Left renal pelvis (tissue), 4 donors: ENCODE measurements at regions not wholly inside any gene's neighbourhood (a gene's known extent, or its start where the extent isn't known, plus 50 kb on each side); places are given as distances from the start of the nearest gene placed in this dataset.

Source experiments
- DNase-seq, 4 donors: peaks; one replicate each; pipeline ENCODE4 v3.0.0-alpha.2; 2013; ENCODE audit warnings: low read depth in 4 of 4, low spot score in 3 of 4

DNA sequence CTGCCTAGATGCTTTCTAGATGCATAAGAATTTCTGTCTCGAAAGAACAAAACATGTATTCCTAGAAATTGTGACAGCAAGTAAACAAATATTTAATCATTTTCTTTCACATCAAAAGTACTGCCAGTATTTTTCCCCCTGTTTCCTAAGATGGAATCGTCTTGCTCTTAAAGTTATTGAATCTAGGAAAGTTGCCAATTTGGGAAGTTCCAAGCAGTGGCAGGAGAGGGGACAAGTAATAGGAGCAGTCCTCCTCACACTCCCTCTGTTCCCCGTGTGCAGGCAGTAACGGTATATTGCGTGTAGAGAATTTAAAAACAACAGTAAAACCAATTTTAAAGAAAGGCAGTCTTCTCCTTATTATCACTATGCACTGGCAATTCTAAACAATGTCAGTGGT is 619.8 kb downstream of the TBL1XR1 start:
- DNase-seq, result no peak

DNA sequence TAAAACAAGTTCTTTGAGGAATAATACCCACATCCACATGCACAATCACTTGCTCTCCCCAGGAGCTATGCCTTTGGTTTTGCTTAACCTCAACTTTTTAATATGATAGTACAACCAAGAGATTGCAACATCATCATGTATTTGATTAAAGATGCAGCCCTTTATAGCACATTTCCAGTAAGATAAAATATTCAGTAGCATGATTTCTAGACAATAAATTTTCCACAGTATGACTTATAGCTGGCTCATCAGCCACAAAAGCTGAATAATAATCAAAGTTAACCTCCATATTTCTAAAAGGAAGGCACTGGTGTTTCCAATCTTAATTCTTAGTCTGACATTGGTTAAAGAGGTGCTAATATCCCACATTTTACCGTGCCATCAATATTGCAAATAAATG is 622.5 kb downstream of the TBL1XR1 start:
- DNase-seq, result no peak

DNA sequence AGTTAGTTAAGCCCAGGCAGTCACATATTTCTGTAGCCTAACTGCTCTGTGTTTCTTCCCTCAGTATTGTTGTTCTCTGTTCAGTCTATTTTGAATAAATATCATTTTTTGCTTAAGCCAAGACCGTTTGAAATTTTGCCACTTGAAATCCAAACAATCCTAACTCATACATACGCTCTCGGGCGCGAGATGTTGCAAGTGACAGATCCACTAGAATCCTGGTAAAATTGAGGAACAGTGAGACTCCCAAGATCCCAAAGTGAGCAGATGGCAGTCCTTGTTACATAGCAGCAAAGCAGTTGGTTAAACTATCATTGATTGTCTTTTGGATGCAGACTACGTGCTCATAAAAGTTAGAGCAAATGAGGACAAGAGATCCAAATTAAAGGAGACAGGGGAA is 625.4 kb downstream of the TBL1XR1 start:
- no peak for DNase-seq

DNA sequence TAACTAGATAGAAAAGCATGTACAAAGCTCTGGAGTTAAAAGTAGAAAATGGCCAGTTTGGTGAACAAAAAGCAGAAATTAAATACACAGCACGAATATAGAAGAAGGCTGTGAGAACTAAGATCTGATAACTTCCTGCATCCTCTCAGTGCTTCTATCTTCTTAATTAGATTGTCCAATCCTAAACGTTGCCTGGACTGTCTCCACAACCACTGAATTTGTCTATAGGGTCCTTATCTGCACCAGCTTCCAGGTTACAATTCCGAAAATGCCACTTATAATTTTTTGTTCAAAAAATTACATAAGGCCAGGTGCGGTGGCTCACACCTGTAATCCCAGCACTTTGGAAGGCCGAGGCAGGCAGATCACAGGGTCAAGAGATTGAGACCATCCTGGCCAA is 626.3 kb downstream of the TBL1XR1 start:
- no peak for DNase-seq

DNA sequence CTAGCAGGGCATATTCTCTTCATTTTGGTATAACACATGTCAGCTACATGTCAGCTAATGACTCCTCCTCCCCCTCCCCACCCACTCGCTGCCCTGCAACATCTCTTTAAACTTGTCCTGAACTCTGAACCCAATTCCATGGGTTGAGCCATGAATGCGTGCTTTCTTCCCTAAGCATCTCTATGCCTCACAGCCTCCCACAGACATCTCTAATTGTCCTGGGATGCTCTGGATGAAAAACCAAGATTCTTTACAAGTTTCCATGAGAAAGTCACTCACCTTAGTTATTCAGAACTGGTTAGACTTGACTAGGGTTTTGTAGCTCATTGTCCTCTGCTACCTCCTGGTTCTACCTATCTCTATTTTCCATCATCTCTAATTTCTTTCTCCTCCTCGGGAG is 629.1 kb downstream of the TBL1XR1 start:
- DNase-seq, result no peak

DNA sequence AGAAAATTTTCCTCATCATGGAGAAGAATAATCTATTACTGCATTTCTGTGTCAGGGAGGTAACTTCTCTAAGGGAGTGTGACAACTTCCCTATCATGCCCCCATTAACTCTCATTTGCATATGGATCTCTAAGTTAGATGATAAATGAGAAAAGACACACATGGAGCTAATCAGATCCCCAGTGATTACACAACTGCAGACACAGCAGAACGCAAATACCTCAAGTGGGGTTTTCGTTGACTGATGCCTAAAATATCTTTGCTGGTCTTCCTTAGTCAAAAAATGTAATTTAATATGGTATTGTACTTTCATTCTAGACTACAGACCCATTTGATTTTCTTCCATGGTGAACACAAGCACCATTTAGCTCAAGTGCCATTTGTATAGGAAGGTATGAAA is 630.5 kb downstream of the TBL1XR1 start:
- DNase-seq, result no peak

DNA sequence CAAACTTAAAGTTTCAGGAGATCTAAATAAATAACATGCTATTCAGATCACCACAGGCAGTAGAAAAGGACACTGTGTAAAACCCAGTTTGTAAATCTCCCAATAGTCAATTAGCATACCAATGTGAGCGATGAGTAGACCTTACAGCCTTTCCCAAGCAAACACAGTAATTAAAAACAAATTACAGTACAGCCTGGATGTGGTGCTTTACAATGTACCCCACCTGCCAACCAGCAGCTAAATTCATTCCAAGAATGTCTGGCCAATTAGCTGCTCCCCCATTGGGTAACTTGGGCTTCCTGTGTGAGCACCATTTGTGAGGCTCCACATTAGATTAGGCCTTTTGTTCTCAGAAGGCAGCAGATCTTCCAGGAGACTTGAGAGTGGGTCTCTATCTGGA is 635.0 kb downstream of the TBL1XR1 start:
- no peak for DNase-seq

DNA sequence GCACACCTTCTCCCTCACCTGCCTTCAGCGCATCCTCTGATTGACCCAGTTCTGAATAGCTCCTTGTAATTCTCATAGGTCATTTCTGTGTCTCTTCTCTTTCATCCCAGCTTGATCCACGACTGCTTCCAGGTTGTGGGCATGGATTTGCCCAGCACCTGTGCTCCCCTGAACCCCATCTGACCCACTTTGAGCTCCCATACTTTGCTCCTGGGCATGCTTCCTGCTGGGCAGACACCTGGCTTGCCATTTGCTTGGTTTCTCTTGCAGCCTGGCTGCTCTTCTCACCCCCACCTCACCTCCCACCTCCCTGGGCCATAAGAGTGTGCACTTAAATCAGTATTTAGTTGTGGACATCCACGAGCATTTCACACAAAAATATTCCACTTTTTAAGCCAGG is 635.5 kb downstream of the TBL1XR1 start:
- DNase-seq, result no peak

DNA sequence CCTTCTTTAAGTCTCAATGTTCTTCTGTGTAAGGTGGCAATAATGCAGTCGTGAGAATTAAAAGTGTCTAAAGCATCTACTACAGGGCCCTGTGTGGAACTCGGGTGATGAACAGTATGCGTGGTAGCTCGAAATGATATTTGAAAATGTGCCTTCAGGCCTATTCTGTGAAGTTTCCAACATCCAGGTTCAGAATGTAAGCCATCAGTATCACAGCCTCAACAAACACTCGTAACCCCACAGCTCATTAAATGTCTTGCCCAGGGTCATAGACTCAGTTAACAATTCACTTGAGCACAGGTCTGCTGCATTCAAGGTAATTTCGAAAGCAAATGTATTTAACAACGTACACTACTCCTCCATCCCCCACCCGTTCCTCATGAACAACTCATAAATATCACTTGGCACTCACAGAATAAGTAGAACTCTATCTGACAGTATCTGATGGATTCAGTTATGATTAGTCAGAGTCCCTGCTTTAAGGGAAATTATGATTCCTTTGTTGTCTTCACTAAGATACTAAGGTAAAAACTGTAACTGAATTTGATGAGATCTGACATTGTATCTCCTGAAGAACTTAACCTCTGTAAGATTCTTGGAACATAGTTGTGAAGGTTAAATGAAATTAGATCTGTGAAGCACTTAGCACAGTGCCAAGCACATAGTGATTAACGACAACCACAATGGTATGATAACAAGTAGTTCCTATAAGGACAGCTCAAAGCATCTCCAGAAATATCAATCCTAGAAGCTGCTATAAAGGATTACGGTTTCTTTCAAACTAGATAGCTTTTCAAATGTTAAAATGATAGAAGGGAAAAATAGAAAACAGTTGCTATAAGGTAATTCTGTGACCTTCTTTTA is 642.3 kb downstream of the TBL1XR1 start:
- DNase-seq, result peak in 3 of 4 donors; percentile 1 to 25 (median 14)

DNA sequence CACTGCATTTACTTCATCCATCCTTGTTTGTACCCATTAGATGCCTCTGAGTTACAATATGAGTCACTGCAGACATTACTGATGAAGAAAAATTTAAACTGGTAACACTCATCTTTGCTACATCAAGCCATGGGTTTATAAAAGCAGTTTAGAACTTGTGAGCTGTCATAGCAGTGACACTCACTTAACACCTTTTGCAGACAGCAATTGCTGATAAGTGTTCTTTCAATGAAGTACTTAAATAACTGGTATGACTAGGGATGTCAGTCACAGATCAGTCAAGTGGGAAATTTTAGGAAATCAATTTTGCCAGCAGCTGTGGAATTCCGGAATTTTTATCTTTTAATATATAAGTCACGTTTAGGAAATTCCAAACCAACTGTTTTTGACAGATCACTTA is 643.0 kb downstream of the TBL1XR1 start:
- no peak for DNase-seq

DNA sequence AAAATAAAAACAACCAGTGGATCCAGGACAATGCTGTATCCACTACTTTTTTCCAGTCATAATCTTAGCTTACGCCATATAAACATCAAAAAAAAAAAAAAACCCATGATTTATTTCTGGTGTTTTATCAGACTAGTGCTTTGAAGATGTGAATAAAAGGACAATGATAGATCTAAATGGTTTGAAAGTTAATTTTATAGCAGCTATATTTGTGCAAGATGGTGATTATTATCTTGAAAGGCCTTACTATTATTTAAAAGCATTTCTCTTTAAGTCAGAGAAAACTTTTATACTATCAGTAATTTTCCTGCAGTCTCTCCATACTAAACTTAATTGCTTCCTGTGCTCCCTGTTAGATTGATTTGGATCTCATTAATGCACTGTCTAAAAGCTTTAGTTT is 670.3 kb downstream of the TBL1XR1 start:
- DNase-seq, result no peak

DNA sequence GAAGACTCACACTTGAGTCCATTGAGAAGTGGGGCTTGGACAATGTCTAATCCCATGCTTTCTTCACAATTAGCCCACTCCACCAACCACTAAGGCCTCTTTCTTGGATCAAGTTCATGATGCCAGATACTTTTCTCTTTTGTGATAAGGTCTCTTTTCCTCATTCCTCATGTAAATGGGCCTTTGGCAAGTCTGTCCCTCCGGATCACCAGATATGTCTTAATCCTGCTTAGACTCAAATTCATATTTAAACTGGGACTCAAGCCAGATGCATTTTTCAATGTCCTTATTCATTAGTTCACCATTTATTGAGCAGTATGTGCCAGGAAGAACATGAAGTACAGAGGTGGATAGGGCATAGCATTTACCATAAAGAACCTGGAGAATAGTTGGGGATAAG is 671.1 kb downstream of the TBL1XR1 start:
- DNase-seq, result no peak

DNA sequence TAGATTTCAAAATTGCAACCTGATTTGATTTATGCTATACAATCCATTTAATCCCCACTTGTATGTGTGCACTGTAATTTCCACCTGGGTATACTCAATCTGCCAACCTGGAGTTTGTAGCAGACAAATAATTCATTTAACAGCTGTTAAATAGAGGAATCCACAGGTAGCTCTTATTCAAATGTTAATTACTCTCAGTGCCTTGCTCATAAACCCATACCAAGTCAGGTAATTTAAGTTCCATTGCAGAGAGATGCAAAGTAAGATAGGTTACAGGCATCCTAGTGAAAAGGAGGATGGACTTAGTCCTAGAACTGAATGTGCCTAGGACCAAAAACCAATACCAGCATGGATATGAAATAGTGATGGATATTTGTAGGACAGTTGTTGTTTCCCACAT is 674.2 kb downstream of the TBL1XR1 start:
- DNase-seq, result no peak

DNA sequence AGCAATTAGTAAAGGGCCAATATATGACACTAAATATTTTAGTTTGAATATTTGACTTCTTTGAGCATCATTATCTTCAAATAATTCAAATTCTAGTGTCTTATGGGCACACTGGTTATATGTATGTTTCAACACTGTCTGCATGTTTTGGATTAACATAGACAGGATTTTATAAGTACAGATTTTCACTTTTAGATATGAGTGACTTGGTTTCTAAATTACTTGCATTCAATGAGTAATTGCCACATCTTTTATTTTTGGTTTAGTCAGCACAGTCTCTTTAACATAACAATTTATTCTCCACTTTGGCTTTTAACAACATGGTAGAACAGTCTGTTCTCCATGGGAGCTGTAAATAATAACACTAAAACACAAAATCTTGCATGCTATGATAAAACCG is 674.8 kb downstream of the TBL1XR1 start:
- no peak for DNase-seq

DNA sequence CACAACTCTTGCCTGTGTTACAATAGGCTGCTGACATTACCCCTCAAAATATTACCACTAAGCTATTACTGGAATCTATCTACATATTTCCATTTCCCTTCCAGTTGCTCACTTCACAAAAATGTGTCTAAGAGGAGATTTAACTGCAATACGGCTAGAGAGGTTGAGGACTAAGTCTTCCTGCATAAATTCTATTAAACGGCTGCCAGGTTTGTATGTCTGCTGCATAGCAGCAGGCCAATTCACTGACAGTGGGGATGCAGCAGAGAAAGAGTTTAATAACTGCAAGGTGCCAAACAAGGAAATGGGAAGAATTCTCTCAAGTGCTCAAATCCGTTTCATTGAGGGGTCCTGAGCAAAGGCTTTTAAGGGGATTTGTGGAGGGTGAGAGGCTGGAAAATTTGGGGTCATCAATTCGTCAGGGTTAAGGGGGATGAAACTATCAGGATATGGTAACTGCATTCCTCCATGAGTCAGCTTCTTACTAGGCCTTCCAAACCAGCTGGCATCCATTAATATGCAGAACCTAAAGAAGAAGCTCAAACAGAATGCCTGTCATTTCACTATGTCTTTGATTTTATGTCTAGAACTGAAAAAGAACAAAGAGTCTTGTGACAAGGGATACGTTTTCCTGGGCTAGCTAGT is 675.6 kb downstream of the TBL1XR1 start:
- no peak for DNase-seq

DNA sequence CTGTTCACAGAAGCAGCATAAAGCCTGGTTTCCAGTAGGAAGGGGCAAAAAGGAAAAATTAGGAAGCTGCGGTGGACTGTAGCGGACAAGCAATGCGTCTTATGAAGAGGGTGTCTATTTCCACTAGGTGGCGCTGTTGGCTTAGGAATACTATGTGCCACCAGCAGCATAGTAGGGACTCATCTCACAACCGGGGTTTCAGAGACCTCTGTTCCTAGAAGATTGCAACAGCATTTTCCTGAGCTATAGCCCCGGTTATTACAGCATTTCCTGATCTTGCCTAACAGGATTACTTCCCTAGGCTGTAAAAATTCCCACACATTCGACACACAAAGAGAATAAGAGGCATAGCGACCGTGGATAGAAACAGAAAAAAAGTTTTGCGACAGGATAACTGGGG is 683.0 kb downstream of the TBL1XR1 start:
- DNase-seq, result no peak

DNA sequence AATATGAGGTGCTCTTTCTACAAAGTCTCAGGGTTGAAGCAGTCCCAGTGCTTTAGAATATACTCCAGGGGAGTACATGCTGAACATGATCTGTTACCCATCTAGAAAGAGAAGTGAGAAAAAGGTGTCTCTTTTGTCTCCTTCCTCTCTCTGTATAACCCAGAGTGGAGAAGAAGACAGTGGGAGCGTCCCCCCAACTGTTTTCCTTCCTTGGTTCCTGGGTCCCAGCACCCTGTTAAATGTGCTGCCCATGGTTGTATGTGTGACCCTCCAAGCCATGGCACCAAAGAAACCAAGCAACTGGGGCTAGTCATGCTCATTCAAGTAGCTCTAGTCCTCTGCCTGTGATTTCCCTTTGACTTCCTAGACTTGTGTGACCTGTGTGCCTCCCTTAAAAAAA is 683.7 kb downstream of the TBL1XR1 start:
- no peak for DNase-seq

DNA sequence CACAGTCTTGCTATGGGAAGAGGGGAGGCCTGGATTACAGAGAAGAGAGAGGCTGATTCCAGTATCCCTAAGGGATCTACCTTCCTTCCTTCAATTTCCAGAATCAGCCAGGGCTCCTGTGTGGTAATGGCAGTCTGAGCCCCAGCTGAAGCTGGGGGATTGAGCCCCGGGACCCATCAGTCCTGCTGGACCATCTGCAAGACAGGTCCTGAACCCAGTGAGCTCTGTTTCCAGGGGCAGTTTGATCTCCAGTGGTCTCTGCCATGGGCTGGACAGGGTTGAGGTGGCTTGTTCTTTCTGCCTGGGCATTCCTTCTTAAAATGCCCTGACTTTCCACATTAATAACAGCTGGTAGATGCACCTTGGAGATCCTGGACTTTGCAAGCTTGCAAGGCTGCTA is 685.2 kb downstream of the TBL1XR1 start:
- DNase-seq, result no peak

DNA sequence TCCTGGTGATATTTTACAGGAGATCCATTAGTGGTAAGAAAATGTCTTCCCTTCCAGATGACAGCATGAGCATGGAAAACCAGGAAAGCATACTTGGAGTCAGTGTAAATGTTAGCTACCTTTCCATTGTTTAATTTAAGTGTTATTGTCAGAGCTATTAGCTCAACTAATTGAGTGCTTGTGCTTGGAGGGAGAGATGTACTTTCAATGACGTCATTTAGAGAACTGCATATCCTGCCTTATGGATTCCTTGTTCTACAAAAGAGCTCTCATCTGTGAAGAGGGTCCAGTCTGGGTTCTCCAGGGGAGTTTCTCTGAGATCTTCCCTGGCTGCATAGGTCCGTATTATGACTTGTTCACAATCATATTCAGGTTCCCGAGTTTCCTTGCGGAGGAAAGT is 687.2 kb downstream of the TBL1XR1 start:
- DNase-seq, result no peak

DNA sequence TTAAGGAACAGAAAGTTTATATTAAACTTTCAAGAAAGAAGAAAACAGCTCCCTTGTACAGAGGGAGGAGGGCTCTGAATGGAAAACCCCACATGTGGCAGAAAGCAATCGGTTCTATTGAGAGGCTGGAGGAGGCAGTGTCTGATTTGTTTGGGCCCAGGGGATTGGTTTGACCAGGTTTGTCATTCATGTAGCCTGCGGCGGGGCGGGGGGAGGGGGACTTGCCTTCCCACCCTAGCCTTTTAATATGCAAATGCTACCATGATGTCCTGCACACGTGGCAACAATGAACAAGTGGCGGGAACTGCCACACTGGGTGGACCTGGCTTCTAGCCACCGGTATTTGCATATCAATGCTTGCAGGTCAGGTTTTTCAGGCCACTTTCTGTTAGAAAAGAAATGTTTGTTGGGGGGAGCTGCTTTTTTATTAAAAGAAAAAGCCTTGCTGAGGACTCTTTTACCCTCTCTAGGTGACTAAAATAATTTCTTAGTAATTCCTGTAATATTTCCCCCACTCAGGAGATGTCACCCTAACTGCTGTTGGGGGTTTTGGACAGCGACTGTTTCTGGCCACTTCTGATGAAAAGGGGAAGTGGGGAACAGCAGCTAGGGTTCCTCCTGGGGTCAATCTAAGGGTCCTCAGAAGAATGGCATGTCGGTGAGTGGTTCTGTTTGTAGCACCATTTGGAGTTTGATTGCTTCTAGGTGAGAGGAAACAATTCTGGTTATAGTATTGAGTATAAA is 691.2 kb downstream of the TBL1XR1 start:
- DNase-seq, result no peak

DNA sequence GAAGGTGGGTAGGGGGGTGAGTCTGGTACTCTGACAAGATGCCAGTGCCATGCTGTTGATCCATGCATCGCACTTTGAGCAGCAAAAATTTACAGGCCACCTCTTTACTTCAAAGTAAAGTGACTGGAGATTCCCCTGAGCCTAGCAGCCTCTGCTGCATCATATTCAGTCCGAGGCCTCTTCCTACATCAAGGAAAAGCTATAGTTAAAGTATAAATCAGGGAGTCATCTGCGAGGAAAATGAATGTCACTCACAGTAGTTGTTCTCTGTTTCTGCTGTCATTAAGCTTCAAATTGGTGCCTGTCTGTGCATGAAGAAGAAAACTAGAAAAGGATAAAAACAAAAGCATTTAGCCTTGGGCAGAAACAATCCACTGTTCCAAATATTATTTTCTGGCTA is 706.2 kb downstream of the TBL1XR1 start:
- no peak for DNase-seq

DNA sequence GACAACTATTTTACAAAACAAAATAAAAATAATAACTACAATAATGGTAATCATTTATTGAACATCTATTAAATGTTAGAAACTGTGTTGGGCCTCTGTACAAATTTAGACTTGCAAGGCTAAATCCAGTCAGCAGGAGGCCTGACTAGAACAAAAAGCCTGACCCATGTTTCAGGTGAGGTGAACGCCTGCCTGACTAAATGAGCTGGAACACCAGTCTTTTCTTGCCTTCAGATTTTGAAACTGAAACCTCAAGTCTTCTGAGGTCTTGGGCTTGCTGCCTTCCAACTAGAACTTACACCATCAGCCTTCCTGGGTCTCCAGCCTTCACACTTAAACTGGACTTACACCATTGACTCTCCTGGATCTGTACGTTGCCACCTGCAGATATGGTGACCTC is 706.9 kb downstream of the TBL1XR1 start:
- DNase-seq, result no peak
